NCI-H82 treated with DMSO at 0.1 percent for 48 hours (cell line): ENCODE measurements at regions not wholly inside any gene's neighbourhood (a gene's known extent, or its start where the extent isn't known, plus 50 kb on each side); places are given as distances from the start of the nearest gene placed in this dataset.

Source experiments
- DNase-seq: peaks from one replicate; lab custom pipeline; 2025; ENCODE audit not compliant: unreplicated experiment; lab: John Stamatoyannopoulos, UW

GRCh38 chr18:76578571-76579300 lies 83.7 kb upstream of the ZNF516 start:
- no peak for DNase-seq

- DNase-seq: no peak
Observed at GRCh38 chr18:76573325-76574025, 78.4 kb upstream of the ZNF516 start.

GRCh38 chr18:76572518-76573247 lies 77.6 kb upstream of the ZNF516 start:
- DNase-seq: no peak

GRCh38 chr18:76571689-76572088 lies 76.6 kb upstream of the ZNF516 start:
- DNase-seq: no peak

- no peak for DNase-seq
Observed at GRCh38 chr18:76570856-76571255, 75.8 kb upstream of the ZNF516 start.

GRCh38 chr18:76569644-76570419 lies 74.8 kb upstream of the ZNF516 start:
- DNase-seq: no peak

GRCh38 chr18:76568731-76569130 lies 73.7 kb upstream of the ZNF516 start:
- DNase-seq: no peak

GRCh38 chr18:76567835-76568445 lies 72.9 kb upstream of the ZNF516 start:
- no peak for DNase-seq

- no peak for DNase-seq
Observed at GRCh38 chr18:76566987-76567386, 71.9 kb upstream of the ZNF516 start.

GRCh38 chr18:76565238-76566173 lies 70.5 kb upstream of the ZNF516 start:
- DNase-seq: no peak

- DNase-seq: no peak
Observed at GRCh38 chr18:76564655-76565237, 69.7 kb upstream of the ZNF516 start.

- no peak for DNase-seq
Observed at GRCh38 chr18:76564117-76564516, 69.1 kb upstream of the ZNF516 start.

- DNase-seq: no peak
Observed at GRCh38 chr18:76562286-76563122, 67.5 kb upstream of the ZNF516 start.

GRCh38 chr18:76558881-76559667 lies 64.0 kb upstream of the ZNF516 start:
- DNase-seq: no peak

- DNase-seq: no peak
Observed at GRCh38 chr18:76557026-76557575, 62.1 kb upstream of the ZNF516 start.

GRCh38 chr18:76554547-76555222 lies 59.6 kb upstream of the ZNF516 start:
- DNase-seq: no peak
